ENCODE measurements at regions not wholly inside any gene's neighbourhood (a gene's known extent, or its start where the extent isn't known, plus 50 kb on each side); places are given as distances from the start of the nearest gene placed in this dataset.

DNA sequence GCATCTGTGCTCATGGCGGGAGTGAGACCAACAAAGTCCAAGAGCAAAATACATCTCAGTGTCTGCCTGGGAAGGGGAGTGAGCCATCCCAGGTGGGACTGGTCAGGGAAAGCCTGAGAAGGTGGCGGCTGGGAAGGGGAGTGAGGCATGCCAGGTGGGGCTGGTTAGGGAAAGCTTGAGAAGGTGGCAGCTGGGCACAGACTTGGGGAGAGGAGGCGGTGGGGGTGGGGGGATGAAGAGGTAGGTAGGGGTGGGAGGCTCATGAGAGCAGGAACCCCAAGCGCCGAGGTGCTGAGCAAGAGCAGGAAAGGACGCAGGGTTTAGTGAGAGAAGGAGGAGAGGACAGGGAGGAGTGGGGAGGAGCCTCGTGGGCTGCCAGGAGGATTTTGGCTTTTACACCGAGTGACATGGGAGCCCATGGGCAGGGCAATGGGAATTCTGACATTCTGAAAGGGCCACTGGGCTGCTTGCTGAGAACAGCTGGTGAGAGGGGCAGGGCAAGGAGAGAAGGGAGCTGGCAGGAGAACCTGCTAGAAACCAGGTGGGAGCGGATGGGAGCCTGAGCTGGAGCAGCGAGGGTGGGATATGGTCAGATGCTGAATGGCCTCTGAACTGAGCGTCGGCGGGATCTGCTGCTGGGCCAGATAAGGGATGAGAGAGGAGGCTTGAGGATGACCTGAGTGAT, 256.1 kb upstream of the RPL38 start:
- Histone ChIP-seq H3K9ac (ENCODE audit: low read length) (no peak overlapping the region), H2AFZ (ENCODE audit: low read length) (no peak overlapping the region), H3F3A (ENCODE audit: low read length, unreplicated experiment) (no peaks in the 10 kb centered on the region), H3K27me3 (ENCODE audit: low read length) (peaks cover 34% of the 10 kb centered on the region; the same call in 1 of the 2 replicates), H3K9me3 (ENCODE audit: low read length) (no peaks in the 10 kb centered on the region), H3K27ac (ENCODE audit: low read length) (no peak overlapping the region), H3K79me2 (ENCODE audit: low read length) (no peaks in the 10 kb centered on the region), H3K4me3 (ENCODE audit: low read length) (no peak overlapping the region), H3K36me3 (ENCODE audit: low read depth, low read length) (no peaks in the 10 kb centered on the region), H3K4me2 (ENCODE audit: low read length) (no peak overlapping the region), H4K20me1 (ENCODE audit: low read length) (no peaks in the 10 kb centered on the region), H3K9me2 (replicated peaks; ENCODE audit: low read length) (no peaks in the 10 kb centered on the region), H3K4me1 (ENCODE audit: insufficient read depth, low read length) (no peaks in the 10 kb centered on the region)
- ChIA-PET CTCF (no interaction called here), POLR2A (ENCODE audit: unreplicated experiment) (no interaction called here)
- TF ChIP-seq, protein P1, sequence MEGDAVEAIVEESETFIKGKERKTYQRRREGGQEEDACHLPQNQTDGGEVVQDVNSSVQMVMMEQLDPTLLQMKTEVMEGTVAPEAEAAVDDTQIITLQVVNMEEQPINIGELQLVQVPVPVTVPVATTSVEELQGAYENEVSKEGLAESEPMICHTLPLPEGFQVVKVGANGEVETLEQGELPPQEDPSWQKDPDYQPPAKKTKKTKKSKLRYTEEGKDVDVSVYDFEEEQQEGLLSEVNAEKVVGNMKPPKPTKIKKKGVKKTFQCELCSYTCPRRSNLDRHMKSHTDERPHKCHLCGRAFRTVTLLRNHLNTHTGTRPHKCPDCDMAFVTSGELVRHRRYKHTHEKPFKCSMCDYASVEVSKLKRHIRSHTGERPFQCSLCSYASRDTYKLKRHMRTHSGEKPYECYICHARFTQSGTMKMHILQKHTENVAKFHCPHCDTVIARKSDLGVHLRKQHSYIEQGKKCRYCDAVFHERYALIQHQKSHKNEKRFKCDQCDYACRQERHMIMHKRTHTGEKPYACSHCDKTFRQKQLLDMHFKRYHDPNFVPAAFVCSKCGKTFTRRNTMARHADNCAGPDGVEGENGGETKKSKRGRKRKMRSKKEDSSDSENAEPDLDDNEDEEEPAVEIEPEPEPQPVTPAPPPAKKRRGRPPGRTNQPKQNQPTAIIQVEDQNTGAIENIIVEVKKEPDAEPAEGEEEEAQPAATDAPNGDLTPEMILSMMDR (conservative IDR thresholded peaks at IDR 0.05; ENCODE audit: low read depth, low read length) = no peak
- no peak for TF ChIP-seq EZH2phosphoT487 (IDR thresholded peaks at IDR 0.05; ENCODE audit: borderline replicate concordance, low read length)
- no peak for TF ChIP-seq EZH2 (IDR thresholded peaks at IDR 0.05; ENCODE audit: low read length, unreplicated experiment)
- no TSS peak for BruUV-seq (replicated peaks)
- DNase-seq (no peak), ATAC-seq (no peak)
- intact Hi-C loops (cut with micrococcal nuclease) = no loop called here

DNA sequence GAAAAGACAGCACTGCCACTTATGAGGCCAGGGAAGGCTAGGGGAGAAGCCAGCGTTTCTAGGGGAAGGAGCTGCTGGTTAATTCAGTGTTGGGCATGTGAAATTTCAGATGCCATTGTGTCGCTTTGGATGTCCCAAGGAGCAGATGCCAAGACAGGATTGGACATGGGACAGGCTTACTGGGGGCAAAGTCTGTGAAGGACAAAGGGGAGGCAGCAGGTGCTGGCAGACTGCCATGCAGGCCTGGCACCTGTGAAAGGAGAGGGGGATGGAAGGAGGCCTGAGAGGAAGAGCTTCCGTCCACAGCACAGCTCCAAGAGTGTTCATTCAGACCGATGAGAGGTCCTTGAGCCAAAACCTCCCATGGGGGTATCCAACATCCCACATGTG, 255.5 kb upstream of the RPL38 start:
- H3K27ac ChIP-seq (ENCODE audit: low read length) = no peak overlapping the region
- H3K27me3 ChIP-seq (ENCODE audit: low read length) = peaks cover 34% of the 10 kb centered on the region; the same call in 1 of the 2 replicates
- no peaks in the 10 kb centered on the region for H3K9me2 ChIP-seq (replicated peaks; ENCODE audit: low read length)
- H3K4me2 ChIP-seq (ENCODE audit: low read length) = no peak overlapping the region
- no peaks in the 10 kb centered on the region for H3K4me1 ChIP-seq (ENCODE audit: insufficient read depth, low read length)
- intact Hi-C loops (cut with micrococcal nuclease) = loop anchor here (2.0 kb wide), 1 partner anchor 55 kb away; no protein-coding TSS in a partner anchor
- DNase-seq (no peak), ATAC-seq (no peak)
- H3K9ac ChIP-seq (ENCODE audit: low read length) = no peak overlapping the region
- no peak overlapping the region for H3K4me3 ChIP-seq (ENCODE audit: low read length)
- POLR2A ChIA-PET (ENCODE audit: unreplicated experiment) = interaction anchor here (0.5 kb wide), 1 partner anchor 193 kb away, joined by 3 read pairs; no protein-coding TSS in a partner anchor
- no TSS peak for BruUV-seq (replicated peaks)
- H3K79me2 ChIP-seq (ENCODE audit: low read length) = no peaks in the 10 kb centered on the region
- H3K9me3 ChIP-seq (ENCODE audit: low read length) = no peaks in the 10 kb centered on the region
- H3F3A ChIP-seq (ENCODE audit: low read length, unreplicated experiment) = no peaks in the 10 kb centered on the region
- H2AFZ ChIP-seq (ENCODE audit: low read length) = no peak overlapping the region
- CTCF ChIA-PET = no interaction called here
- TF ChIP-seq EZH2phosphoT487 (IDR thresholded peaks at IDR 0.05; ENCODE audit: borderline replicate concordance, low read length) (no peak), EZH2 (IDR thresholded peaks at IDR 0.05; ENCODE audit: low read length, unreplicated experiment) (no peak)
- TF ChIP-seq, protein P1 (conservative IDR thresholded peaks at IDR 0.05; ENCODE audit: low read depth, low read length) = no peak
- no peaks in the 10 kb centered on the region for H3K36me3 ChIP-seq (ENCODE audit: low read depth, low read length)
- no peaks in the 10 kb centered on the region for H4K20me1 ChIP-seq (ENCODE audit: low read length)

DNA sequence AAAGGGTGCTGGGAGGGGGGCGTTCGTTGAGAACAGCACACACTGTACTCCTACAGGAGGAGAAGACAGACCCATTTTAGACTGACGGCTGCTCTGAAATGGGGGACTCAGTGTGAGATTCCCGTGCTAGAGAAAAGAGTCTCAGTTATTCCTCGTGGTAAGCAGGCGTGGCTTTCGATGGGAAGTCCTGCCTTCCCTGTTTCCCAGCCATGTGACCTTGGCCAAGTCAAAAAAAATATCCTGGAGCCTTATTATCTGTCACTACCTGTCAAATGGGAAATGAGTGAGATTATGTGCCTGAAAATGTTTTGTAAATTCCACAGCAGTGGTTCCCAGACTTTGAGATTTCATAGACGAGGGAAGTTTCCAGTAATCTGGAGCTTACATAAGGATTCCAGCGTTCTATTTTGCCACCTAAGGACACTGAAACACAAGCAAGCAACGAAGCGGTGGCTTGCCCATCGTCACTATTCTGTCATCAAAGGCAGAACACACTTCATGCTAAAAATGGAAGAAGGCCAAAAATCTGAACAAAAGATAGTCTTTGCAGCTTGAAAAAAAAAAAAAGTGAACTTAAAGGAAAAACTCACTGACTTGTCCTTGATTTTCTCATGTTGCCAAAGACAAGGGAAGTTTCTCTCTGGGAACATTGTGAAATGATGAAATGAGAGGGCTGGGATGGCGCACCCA, 253.4 kb upstream of the RPL38 start:
- Histone ChIP-seq H4K20me1 (ENCODE audit: low read length) (no peaks in the 10 kb centered on the region), H3K36me3 (ENCODE audit: low read depth, low read length) (no peaks in the 10 kb centered on the region), H3K4me2 (ENCODE audit: low read length) (no peak overlapping the region), H3K9ac (ENCODE audit: low read length) (no peak overlapping the region), H3K4me1 (ENCODE audit: insufficient read depth, low read length) (no peaks in the 10 kb centered on the region), H3K27ac (ENCODE audit: low read length) (no peak overlapping the region), H3K4me3 (ENCODE audit: low read length) (no peak overlapping the region), H3K27me3 (ENCODE audit: low read length) (peaks cover 27% of the 10 kb centered on the region; the same call in 1 of the 2 replicates), H3K9me2 (replicated peaks; ENCODE audit: low read length) (no peaks in the 10 kb centered on the region), H3K79me2 (ENCODE audit: low read length) (no peaks in the 10 kb centered on the region), H2AFZ (ENCODE audit: low read length) (no peak overlapping the region), H3F3A (ENCODE audit: low read length, unreplicated experiment) (no peaks in the 10 kb centered on the region), H3K9me3 (ENCODE audit: low read length) (no peaks in the 10 kb centered on the region)
- CTCF ChIA-PET = no interaction called here
- TF ChIP-seq, protein P1 (conservative IDR thresholded peaks at IDR 0.05; ENCODE audit: low read depth, low read length) = no peak
- no peak for TF ChIP-seq EZH2phosphoT487 (IDR thresholded peaks at IDR 0.05; ENCODE audit: borderline replicate concordance, low read length)
- TF ChIP-seq EZH2 (IDR thresholded peaks at IDR 0.05; ENCODE audit: low read length, unreplicated experiment) = no peak
- POLR2A ChIA-PET (ENCODE audit: unreplicated experiment) = no interaction called here
- DNase-seq (no peak), ATAC-seq (no peak)
- intact Hi-C loops (cut with micrococcal nuclease) = loop anchor here (2.0 kb wide), 1 partner anchor 57 kb away; no protein-coding TSS in a partner anchor
- BruUV-seq (replicated peaks) = no TSS peak

All from PC-3 (cell line).